Endothelial cell of umbilical vein (primary cell): ENCODE measurements at regions not wholly inside any gene's neighbourhood (a gene's known extent, or its start where the extent isn't known, plus 50 kb on each side); places are given as distances from the start of the nearest gene placed in this dataset.

Source experiments
- EZH2 ChIP-seq: IDR thresholded peaks from 2 replicates; pipeline ENCODE4 v1.6.1; 2012; ENCODE audit warnings: borderline replicate concordance, low read depth, mild to moderate bottlenecking, moderate library complexity, low read length, inconsistent platforms; ENCODE audit not compliant: severe bottlenecking
- GATA2 ChIP-seq: IDR thresholded peaks from 2 replicates; pipeline ENCODE4 v1.7.0; 2011; ENCODE audit warnings: low read depth, mild to moderate bottlenecking, moderate library complexity, mixed read lengths, low read length; ENCODE audit not compliant: insufficient read length, insufficient read depth
- JUN ChIP-seq: IDR thresholded peaks from 2 replicates; pipeline ENCODE4 v1.6.1; 2011; ENCODE audit warnings: borderline replicate concordance, low read depth; ENCODE audit not compliant: insufficient read length, insufficient read depth
- MAX ChIP-seq: IDR thresholded peaks from 2 replicates; pipeline ENCODE4 v1.6.1; 2011; ENCODE audit not compliant: insufficient read depth, insufficient read length
- MYC ChIP-seq: IDR thresholded peaks from one replicate; pipeline ENCODE4 v1.6.1; 2011; ENCODE audit warnings: mild to moderate bottlenecking, low read depth, low read length
- POLR2A ChIP-seq: IDR thresholded peaks from 2 replicates; pipeline ENCODE4 v1.6.1; 2012; ENCODE audit warnings: low read depth, mild to moderate bottlenecking, control low read depth, low read length
- POLR2AphosphoS5 ChIP-seq: IDR thresholded peaks from 2 replicates; pipeline ENCODE4 v1.6.1; 2012; ENCODE audit warnings: low read depth, mild to moderate bottlenecking, control low read depth, low read length, moderate library complexity; ENCODE audit not compliant: insufficient read depth
- TF ChIP-seq, protein P1 (sequence below), 2 donors: IDR thresholded peaks; 1 replicate in 1 of 2; 2 replicates in 1 of 2; pipeline ENCODE4 v1.5.1; 2011; ENCODE audit warnings: low read length in 2 of 2, mild to moderate bottlenecking in 2 of 2, moderate library complexity in 2 of 2, control low read depth in 1 of 2, inconsistent platforms in 1 of 2, low read depth in 1 of 2; ENCODE audit not compliant: insufficient read depth in 1 of 2; ENCODE audit errors: extremely low read depth in 1 of 2

DNA sequence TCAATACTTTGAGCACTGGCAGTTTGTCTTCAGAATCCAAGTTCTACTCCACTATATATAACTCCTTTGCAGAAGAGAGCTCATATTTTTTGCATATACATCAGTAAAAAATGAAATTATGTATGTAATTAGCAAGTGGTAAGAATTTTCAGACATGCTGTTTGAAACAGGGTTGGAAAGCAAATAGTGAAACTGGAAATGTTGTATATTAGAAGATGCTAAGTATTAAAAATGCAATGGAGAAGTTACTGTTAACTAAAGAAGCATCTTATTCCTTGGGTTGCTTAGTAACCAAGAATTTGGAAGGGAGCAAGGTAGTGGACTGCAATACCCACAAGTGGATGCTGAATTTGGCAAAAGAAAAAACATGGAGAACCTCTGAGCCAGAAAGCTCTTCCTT lies 88.6 kb upstream of the DLGAP1 start:
- TF ChIP-seq MAX = no peak
- TF ChIP-seq, protein P1, sequence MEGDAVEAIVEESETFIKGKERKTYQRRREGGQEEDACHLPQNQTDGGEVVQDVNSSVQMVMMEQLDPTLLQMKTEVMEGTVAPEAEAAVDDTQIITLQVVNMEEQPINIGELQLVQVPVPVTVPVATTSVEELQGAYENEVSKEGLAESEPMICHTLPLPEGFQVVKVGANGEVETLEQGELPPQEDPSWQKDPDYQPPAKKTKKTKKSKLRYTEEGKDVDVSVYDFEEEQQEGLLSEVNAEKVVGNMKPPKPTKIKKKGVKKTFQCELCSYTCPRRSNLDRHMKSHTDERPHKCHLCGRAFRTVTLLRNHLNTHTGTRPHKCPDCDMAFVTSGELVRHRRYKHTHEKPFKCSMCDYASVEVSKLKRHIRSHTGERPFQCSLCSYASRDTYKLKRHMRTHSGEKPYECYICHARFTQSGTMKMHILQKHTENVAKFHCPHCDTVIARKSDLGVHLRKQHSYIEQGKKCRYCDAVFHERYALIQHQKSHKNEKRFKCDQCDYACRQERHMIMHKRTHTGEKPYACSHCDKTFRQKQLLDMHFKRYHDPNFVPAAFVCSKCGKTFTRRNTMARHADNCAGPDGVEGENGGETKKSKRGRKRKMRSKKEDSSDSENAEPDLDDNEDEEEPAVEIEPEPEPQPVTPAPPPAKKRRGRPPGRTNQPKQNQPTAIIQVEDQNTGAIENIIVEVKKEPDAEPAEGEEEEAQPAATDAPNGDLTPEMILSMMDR (IDR thresholded peaks at IDR 0.05; ENCODE audit: extremely low read depth in 1 of 2, insufficient read depth in 1 of 2, low read depth in 1 of 2, low read length in 2 of 2) = no peak
- TF ChIP-seq POLR2A = no peak
- no peak for TF ChIP-seq EZH2
- TF ChIP-seq POLR2AphosphoS5 = no peak
- no peak for TF ChIP-seq GATA2
- TF ChIP-seq MYC = no peak
- no peak for TF ChIP-seq JUN
